ENCODE measurements at regions not wholly inside any gene's neighbourhood (a gene's known extent, or its start where the extent isn't known, plus 50 kb on each side); places are given as distances from the start of the nearest gene placed in this dataset.
A peak's percentile ranks its signal among the peaks of the same experiment; 100 is the strongest.

GRCh38 chr12:4009979-4010704, 136.9 kb upstream of the PARP11 start:
- H3K27ac Mint-ChIP-seq, result no peak overlapping the region
- no peak for DNase-seq (ENCODE audit: low spot score in 2 of 2, unreplicated experiment in 2 of 2)

GRCh38 chr12:4006743-4007142, 133.5 kb upstream of the PARP11 start:
- no peaks in the 10 kb centered on the region for H3K36me3 Mint-ChIP-seq
- no peaks in the 10 kb centered on the region for H3K27me3 Mint-ChIP-seq (ENCODE audit: low read depth)
- no peak for DNase-seq (ENCODE audit: low spot score in 2 of 2, unreplicated experiment in 2 of 2)
- H3K4me3 Mint-ChIP-seq, result no peak overlapping the region
- TF ChIP-seq CTCF (IDR thresholded peaks at IDR 0.05; ENCODE audit: unreplicated experiment), result no peak
- no peak overlapping the region for H3K27ac Mint-ChIP-seq
- H3K9me3 Mint-ChIP-seq, result no peaks in the 10 kb centered on the region
- peaks cover 19% of the 10 kb centered on the region for H3K4me1 Mint-ChIP-seq

More at GRCh38 chr12:4009979-4010704, 136.9 kb upstream of the PARP11 start:
- no peaks in the 10 kb centered on the region for H3K9me3 Mint-ChIP-seq
- H3K4me3 Mint-ChIP-seq, result no peak overlapping the region
- no peak for TF ChIP-seq CTCF (IDR thresholded peaks at IDR 0.05; ENCODE audit: unreplicated experiment)
- H3K27me3 Mint-ChIP-seq (ENCODE audit: low read depth), result no peaks in the 10 kb centered on the region
- H3K36me3 Mint-ChIP-seq, result no peaks in the 10 kb centered on the region
- peaks cover 21% of the 10 kb centered on the region for H3K4me1 Mint-ChIP-seq

- H3K4me3 Mint-ChIP-seq, result no peak overlapping the region
- peaks cover 7% of the 10 kb centered on the region for H3K9me3 Mint-ChIP-seq
- H3K36me3 Mint-ChIP-seq, result no peaks in the 10 kb centered on the region
- TF ChIP-seq CTCF (IDR thresholded peaks at IDR 0.05; ENCODE audit: unreplicated experiment), result no peak
- no peak overlapping the region for H3K27ac Mint-ChIP-seq
- H3K27me3 Mint-ChIP-seq (ENCODE audit: low read depth), result no peaks in the 10 kb centered on the region
- H3K4me1 Mint-ChIP-seq, result peaks cover 16% of the 10 kb centered on the region
- DNase-seq (ENCODE audit: low spot score in 2 of 2, unreplicated experiment in 2 of 2), result no peak
Measured at GRCh38 chr12:4005851-4006430, 132.7 kb upstream of the PARP11 start.

GRCh38 chr12:4003576-4003975, 130.4 kb upstream of the PARP11 start:
- no peak for DNase-seq (ENCODE audit: low spot score in 2 of 2, unreplicated experiment in 2 of 2)
- Mint-ChIP-seq H3K27me3 (ENCODE audit: low read depth) (no peaks in the 10 kb centered on the region), H3K4me1 (peaks cover 36% of the 10 kb centered on the region), H3K9me3 (peaks cover 13% of the 10 kb centered on the region), H3K4me3 (no peak overlapping the region), H3K27ac (peak overlapping the region; percentile 1), H3K36me3 (no peaks in the 10 kb centered on the region)
- no peak for TF ChIP-seq CTCF (IDR thresholded peaks at IDR 0.05; ENCODE audit: unreplicated experiment)

GRCh38 chr12:4002601-4003000, 129.4 kb upstream of the PARP11 start:
- Mint-ChIP-seq H3K36me3 (no peaks in the 10 kb centered on the region), H3K9me3 (peaks cover 13% of the 10 kb centered on the region), H3K4me3 (no peak overlapping the region), H3K4me1 (peaks cover 41% of the 10 kb centered on the region), H3K27ac (no peak overlapping the region), H3K27me3 (ENCODE audit: low read depth) (no peaks in the 10 kb centered on the region)
- no peak for DNase-seq (ENCODE audit: low spot score in 2 of 2, unreplicated experiment in 2 of 2)
- no peak for TF ChIP-seq CTCF (IDR thresholded peaks at IDR 0.05; ENCODE audit: unreplicated experiment)

Data from mesothelial cell of epicardium (in vitro differentiated cells).